ENCODE measurements at regions not wholly inside any gene's neighbourhood (a gene's known extent, or its start where the extent isn't known, plus 50 kb on each side); places are given as distances from the start of the nearest gene placed in this dataset.

DNA sequence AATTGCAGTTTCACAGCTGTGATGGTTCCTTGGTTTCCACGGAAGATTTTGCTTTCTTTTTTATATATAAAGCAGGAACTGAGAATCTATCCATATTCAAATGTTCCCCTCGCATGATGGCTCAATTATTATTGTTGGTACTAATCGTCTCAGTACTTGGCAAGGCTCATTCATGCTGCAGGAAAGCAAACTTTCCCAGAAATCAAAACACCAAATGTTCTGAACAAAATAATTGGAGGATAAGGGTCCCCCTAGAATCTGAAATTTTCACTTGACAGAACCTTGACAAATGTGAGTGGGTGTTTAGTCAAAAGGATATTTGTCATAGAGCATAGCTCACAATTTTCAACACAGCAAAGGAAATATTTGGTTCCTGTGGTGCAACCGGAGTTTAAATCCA lies 1598.6 kb upstream of the PCDH7 start:
- DNase-seq (ENCODE audit: low read depth in 1 of 2, low spot score in 1 of 2) (no peak), FAIRE-seq (no peak), ATAC-seq (no peak)
- H3K9me3 ChIP-seq: no peaks in the 10 kb centered on the region
- CTCF ChIA-PET: no interaction called here
- H3K27ac ChIP-seq: no peak overlapping the region
- 8% methylated on average over 4 of the region's 4 CpGs for WGBS (ENCODE audit: missing lambda C conversion rate)
- H3K4me1 ChIP-seq: no peaks in the 10 kb centered on the region
- TF ChIP-seq, protein P1, sequence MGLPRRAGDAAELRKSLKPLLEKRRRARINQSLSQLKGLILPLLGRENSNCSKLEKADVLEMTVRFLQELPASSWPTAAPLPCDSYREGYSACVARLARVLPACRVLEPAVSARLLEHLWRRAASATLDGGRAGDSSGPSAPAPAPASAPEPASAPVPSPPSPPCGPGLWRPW (IDR thresholded peaks at IDR 0.05): no peak
- TF ChIP-seq HOXA7 (CRISPR knock-in tag; IDR thresholded peaks at IDR 0.05) (no peak), CHD2 (IDR thresholded peaks at IDR 0.05; ENCODE audit: low read length, partially characterized antibody) (no peak), SMC3 (IDR thresholded peaks at IDR 0.05) (no peak), SREBF2 (IDR thresholded peaks at IDR 0.05) (no peak), HOXB5 (CRISPR knock-in tag; IDR thresholded peaks at IDR 0.05) (no peak), RFX5 (IDR thresholded peaks at IDR 0.05) (no peak), POLR2A (IDR thresholded peaks at IDR 0.05; ENCODE audit: low read length) (no peak), EP300 (IDR thresholded peaks at IDR 0.05) (no peak), RARB (CRISPR knock-in tag; IDR thresholded peaks at IDR 0.05) (no peak), ZFP36 (IDR thresholded peaks at IDR 0.05; ENCODE audit: borderline replicate concordance, partially characterized antibody) (no peak)
- TF ChIP-seq, protein P2, sequence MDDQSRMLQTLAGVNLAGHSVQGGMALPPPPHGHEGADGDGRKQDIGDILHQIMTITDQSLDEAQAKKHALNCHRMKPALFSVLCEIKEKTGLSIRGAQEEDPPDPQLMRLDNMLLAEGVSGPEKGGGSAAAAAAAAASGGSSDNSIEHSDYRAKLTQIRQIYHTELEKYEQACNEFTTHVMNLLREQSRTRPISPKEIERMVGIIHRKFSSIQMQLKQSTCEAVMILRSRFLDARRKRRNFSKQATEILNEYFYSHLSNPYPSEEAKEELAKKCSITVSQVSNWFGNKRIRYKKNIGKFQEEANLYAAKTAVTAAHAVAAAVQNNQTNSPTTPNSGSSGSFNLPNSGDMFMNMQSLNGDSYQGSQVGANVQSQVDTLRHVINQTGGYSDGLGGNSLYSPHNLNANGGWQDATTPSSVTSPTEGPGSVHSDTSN (IDR thresholded peaks at IDR 0.05): no peak
- H3K4me2 ChIP-seq: no peak overlapping the region
- POLR2A ChIA-PET: no interaction called here
- no peak overlapping the region for H3K4me3 ChIP-seq

DNA sequence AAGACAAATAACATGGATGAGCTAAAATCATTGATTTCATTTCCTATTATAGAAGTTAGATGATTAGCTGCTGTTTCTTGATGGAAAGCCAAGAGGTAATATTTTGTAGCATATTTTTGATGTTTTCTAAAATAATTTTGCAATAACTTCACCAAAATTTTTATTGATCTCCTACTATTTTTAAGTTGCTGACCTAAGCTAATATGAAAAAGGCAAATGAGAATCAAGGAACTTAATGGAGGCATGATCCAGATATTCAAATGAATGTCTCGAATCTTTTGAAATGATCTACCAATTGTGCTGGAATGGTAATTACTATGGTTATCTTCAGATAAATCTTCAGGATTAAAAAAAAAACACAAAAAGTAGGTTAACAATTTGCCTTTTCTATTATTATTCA lies 1591.4 kb upstream of the PCDH7 start:
- ChIA-PET POLR2A (no interaction called here), CTCF (no interaction called here)
- H3K4me2 ChIP-seq: no peak overlapping the region
- H3K27ac ChIP-seq: no peak overlapping the region
- DNase-seq (ENCODE audit: low read depth in 1 of 2, low spot score in 1 of 2) (no peak), FAIRE-seq (no peak), ATAC-seq (no peak)
- TF ChIP-seq, protein P3, sequence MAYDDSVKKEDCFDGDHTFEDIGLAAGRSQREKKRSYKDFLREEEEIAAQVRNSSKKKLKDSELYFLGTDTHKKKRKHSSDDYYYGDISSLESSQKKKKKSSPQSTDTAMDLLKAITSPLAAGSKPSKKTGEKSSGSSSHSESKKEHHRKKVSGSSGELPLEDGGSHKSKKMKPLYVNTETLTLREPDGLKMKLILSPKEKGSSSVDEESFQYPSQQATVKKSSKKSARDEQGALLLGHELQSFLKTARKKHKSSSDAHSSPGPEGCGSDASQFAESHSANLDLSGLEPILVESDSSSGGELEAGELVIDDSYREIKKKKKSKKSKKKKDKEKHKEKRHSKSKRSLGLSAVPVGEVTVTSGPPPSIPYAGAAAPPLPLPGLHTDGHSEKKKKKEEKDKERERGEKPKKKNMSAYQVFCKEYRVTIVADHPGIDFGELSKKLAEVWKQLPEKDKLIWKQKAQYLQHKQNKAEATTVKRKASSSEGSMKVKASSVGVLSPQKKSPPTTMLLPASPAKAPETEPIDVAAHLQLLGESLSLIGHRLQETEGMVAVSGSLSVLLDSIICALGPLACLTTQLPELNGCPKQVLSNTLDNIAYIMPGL (CRISPR knock-in tag; IDR thresholded peaks at IDR 0.05; ENCODE audit: borderline replicate concordance): no peak
- TF ChIP-seq RCOR1 (IDR thresholded peaks at IDR 0.05; ENCODE audit: low read depth, low read length) (no peak), ESRRA (IDR thresholded peaks at IDR 0.05; ENCODE audit: borderline replicate concordance, low read length) (no peak), MAFK (IDR thresholded peaks at IDR 0.05; ENCODE audit: partially characterized antibody) (peak; percentile 32)
- TF ChIP-seq, protein P4, sequence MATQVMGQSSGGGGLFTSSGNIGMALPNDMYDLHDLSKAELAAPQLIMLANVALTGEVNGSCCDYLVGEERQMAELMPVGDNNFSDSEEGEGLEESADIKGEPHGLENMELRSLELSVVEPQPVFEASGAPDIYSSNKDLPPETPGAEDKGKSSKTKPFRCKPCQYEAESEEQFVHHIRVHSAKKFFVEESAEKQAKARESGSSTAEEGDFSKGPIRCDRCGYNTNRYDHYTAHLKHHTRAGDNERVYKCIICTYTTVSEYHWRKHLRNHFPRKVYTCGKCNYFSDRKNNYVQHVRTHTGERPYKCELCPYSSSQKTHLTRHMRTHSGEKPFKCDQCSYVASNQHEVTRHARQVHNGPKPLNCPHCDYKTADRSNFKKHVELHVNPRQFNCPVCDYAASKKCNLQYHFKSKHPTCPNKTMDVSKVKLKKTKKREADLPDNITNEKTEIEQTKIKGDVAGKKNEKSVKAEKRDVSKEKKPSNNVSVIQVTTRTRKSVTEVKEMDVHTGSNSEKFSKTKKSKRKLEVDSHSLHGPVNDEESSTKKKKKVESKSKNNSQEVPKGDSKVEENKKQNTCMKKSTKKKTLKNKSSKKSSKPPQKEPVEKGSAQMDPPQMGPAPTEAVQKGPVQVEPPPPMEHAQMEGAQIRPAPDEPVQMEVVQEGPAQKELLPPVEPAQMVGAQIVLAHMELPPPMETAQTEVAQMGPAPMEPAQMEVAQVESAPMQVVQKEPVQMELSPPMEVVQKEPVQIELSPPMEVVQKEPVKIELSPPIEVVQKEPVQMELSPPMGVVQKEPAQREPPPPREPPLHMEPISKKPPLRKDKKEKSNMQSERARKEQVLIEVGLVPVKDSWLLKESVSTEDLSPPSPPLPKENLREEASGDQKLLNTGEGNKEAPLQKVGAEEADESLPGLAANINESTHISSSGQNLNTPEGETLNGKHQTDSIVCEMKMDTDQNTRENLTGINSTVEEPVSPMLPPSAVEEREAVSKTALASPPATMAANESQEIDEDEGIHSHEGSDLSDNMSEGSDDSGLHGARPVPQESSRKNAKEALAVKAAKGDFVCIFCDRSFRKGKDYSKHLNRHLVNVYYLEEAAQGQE (IDR thresholded peaks at IDR 0.05): no peak
- TF ChIP-seq, protein P5, sequence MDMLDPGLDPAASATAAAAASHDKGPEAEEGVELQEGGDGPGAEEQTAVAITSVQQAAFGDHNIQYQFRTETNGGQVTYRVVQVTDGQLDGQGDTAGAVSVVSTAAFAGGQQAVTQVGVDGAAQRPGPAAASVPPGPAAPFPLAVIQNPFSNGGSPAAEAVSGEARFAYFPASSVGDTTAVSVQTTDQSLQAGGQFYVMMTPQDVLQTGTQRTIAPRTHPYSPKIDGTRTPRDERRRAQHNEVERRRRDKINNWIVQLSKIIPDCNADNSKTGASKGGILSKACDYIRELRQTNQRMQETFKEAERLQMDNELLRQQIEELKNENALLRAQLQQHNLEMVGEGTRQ (IDR thresholded peaks at IDR 0.05): no peak
- no peaks in the 10 kb centered on the region for H3K4me1 ChIP-seq
- no peaks in the 10 kb centered on the region for H3K9me3 ChIP-seq
- WGBS (ENCODE audit: missing lambda C conversion rate): 6% methylated on average over 1 of the region's 1 CpG
- H3K4me3 ChIP-seq: no peak overlapping the region
